ENCODE measurements at regions not wholly inside any gene's neighbourhood (a gene's known extent, or its start where the extent isn't known, plus 50 kb on each side); places are given as distances from the start of the nearest gene placed in this dataset.

- no peak for DNase-seq
Observed at GRCh38 chr15:35783203-35783602, 237.2 kb upstream of the DPH6 start.

GRCh38 chr15:35784745-35785144, 238.8 kb upstream of the DPH6 start:
- no peak for DNase-seq

GRCh38 chr15:35810007-35810406, 264.0 kb upstream of the DPH6 start:
- no peak for DNase-seq

GRCh38 chr15:35813573-35813972, 267.6 kb upstream of the DPH6 start:
- DNase-seq = no peak

GRCh38 chr15:35818846-35819245, 272.9 kb upstream of the DPH6 start:
- no peak for DNase-seq

GRCh38 chr15:35822153-35822552, 276.2 kb upstream of the DPH6 start:
- no peak for DNase-seq

- no peak for DNase-seq
Observed at GRCh38 chr15:35827141-35827540, 281.2 kb upstream of the DPH6 start.

- DNase-seq = no peak
Observed at GRCh38 chr15:35827911-35828310, 281.9 kb upstream of the DPH6 start.

GRCh38 chr15:35833581-35833980, 287.6 kb upstream of the DPH6 start:
- DNase-seq = no peak

GRCh38 chr15:35834216-35834830, 288.4 kb upstream of the DPH6 start:
- DNase-seq = no peak

- DNase-seq = no peak
Observed at GRCh38 chr15:35834866-35835265, 288.9 kb upstream of the DPH6 start.

- DNase-seq = no peak
Observed at GRCh38 chr15:35838424-35839111, 292.6 kb upstream of the DPH6 start.

- no peak for DNase-seq
Observed at GRCh38 chr15:35842631-35843030, 296.7 kb upstream of the DPH6 start.

GRCh38 chr15:35843498-35843897, 297.5 kb upstream of the DPH6 start:
- DNase-seq = no peak

- DNase-seq = no peak
Observed at GRCh38 chr15:35850284-35850683, 304.3 kb upstream of the DPH6 start.

GRCh38 chr15:35851491-35851890, 305.5 kb upstream of the DPH6 start:
- no peak for DNase-seq

- no peak for DNase-seq
Observed at GRCh38 chr15:35852818-35853624, 307.1 kb upstream of the DPH6 start.

- no peak for DNase-seq
Observed at GRCh38 chr15:35854316-35854715, 308.4 kb upstream of the DPH6 start.

- no peak for DNase-seq
Observed at GRCh38 chr15:35857567-35858226, 311.7 kb upstream of the DPH6 start.

- DNase-seq = no peak
Observed at GRCh38 chr15:35858707-35859106, 312.7 kb upstream of the DPH6 start.

GRCh38 chr15:35863655-35864054, 317.7 kb upstream of the DPH6 start:
- DNase-seq = no peak

- DNase-seq = no peak
Observed at GRCh38 chr15:35867356-35867755, 321.4 kb upstream of the DPH6 start.

GRCh38 chr15:35871282-35871681, 325.3 kb upstream of the DPH6 start:
- no peak for DNase-seq

GRCh38 chr15:35871812-35872211, 325.8 kb upstream of the DPH6 start:
- DNase-seq = no peak
